OCI-LY7 (cell line): ENCODE measurements at regions not wholly inside any gene's neighbourhood (a gene's known extent, or its start where the extent isn't known, plus 50 kb on each side); places are given as distances from the start of the nearest gene placed in this dataset.

Experiments used
- EZH2phosphoT487 ChIP-seq: fragments of 200-600 bp; sonication (generic); IDR thresholded peaks from 2 replicates; pipeline ENCODE4 v1.6.1; 2018; ENCODE audit warnings: low read depth, borderline replicate concordance, mild to moderate bottlenecking, mixed run types, antibody characterized with exemption, low read length, moderate library complexity, mixed read lengths
- TF ChIP-seq, protein P1 (sequence below): fragments of 200-600 bp; sonication (generic); conservative IDR thresholded peaks from 2 replicates; pipeline ENCODE4 v1.5.1; 2014; ENCODE audit warnings: mild to moderate bottlenecking, antibody characterized with exemption, low read length, moderate library complexity, mixed read lengths

DNA sequence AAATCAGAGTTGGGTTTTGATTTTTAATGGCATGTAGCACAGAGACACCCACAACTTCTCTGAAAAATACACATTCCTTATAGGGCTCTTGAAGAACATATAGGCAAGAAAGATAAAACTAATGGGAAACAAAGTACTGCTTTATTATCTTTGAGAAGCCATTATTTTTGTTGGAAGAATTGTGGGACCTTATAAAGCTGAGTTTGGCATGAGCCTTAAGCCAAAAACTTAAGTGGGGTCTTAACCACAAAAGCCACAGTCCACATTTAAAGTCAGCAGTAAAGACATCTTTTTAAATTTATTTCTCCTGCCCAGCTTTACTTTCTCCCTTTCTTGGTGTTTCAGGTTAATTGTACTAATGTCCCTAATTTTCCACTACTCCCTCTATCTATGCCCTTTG, 1297.3 kb downstream of the C4orf33 start:
- TF ChIP-seq, protein P1, sequence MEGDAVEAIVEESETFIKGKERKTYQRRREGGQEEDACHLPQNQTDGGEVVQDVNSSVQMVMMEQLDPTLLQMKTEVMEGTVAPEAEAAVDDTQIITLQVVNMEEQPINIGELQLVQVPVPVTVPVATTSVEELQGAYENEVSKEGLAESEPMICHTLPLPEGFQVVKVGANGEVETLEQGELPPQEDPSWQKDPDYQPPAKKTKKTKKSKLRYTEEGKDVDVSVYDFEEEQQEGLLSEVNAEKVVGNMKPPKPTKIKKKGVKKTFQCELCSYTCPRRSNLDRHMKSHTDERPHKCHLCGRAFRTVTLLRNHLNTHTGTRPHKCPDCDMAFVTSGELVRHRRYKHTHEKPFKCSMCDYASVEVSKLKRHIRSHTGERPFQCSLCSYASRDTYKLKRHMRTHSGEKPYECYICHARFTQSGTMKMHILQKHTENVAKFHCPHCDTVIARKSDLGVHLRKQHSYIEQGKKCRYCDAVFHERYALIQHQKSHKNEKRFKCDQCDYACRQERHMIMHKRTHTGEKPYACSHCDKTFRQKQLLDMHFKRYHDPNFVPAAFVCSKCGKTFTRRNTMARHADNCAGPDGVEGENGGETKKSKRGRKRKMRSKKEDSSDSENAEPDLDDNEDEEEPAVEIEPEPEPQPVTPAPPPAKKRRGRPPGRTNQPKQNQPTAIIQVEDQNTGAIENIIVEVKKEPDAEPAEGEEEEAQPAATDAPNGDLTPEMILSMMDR, result no peak
- no peak for TF ChIP-seq EZH2phosphoT487
